ENCODE measurements at regions not wholly inside any gene's neighbourhood (a gene's known extent, or its start where the extent isn't known, plus 50 kb on each side); places are given as distances from the start of the nearest gene placed in this dataset.
"Not testable (repeated sequence)": the region's sequence is repeated elsewhere in the genome, so short reads cannot be mapped to it uniquely, and the experiment has no call there.

- CTCF ChIA-PET, result no interaction called here
- DNase-seq (ENCODE audit: extremely low spot score), result no peak
- POLR2A ChIA-PET, result no interaction called here
- TF ChIP-seq, protein P1, sequence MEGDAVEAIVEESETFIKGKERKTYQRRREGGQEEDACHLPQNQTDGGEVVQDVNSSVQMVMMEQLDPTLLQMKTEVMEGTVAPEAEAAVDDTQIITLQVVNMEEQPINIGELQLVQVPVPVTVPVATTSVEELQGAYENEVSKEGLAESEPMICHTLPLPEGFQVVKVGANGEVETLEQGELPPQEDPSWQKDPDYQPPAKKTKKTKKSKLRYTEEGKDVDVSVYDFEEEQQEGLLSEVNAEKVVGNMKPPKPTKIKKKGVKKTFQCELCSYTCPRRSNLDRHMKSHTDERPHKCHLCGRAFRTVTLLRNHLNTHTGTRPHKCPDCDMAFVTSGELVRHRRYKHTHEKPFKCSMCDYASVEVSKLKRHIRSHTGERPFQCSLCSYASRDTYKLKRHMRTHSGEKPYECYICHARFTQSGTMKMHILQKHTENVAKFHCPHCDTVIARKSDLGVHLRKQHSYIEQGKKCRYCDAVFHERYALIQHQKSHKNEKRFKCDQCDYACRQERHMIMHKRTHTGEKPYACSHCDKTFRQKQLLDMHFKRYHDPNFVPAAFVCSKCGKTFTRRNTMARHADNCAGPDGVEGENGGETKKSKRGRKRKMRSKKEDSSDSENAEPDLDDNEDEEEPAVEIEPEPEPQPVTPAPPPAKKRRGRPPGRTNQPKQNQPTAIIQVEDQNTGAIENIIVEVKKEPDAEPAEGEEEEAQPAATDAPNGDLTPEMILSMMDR (IDR thresholded peaks at IDR 0.05; ENCODE audit: control extremely low read depth, extremely low read depth, low read depth, missing control alignments), result no peak
These were observed 1523.9 kb downstream of the MAT2B start for GRCh38 chr5:165029099-165029870.

DNA sequence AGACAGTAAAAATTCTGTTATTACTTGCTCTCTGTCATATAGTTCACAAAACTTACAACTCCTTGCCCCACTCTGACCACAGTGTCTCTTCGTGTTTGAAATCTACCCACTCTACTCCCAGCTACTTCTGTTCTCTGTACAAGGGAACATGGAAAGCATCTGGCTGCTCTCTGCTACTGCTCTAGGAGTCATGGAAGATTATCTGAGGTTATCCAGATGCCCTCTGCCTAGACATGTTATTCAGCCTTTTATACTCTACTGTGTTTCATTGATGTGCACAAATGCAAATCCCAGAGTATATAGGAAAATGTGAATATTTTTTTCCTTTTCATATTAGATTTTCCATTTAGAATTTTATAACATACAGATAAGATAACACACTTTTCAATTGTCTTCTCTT lies 1525.6 kb downstream of the MAT2B start:
- ChIA-PET CTCF (no interaction called here), POLR2A (no interaction called here)
- DNase-seq (ENCODE audit: extremely low spot score), result no peak
- TF ChIP-seq, protein P1 (IDR thresholded peaks at IDR 0.05; ENCODE audit: control extremely low read depth, extremely low read depth, low read depth, missing control alignments), result no peak

GRCh38 chr5:165031371-165031770 lies 1526.0 kb downstream of the MAT2B start:
- DNase-seq (ENCODE audit: extremely low spot score), result no peak
- CTCF ChIA-PET, result no interaction called here
- TF ChIP-seq, protein P1 (IDR thresholded peaks at IDR 0.05; ENCODE audit: control extremely low read depth, extremely low read depth, low read depth, missing control alignments), result no peak
- POLR2A ChIA-PET, result no interaction called here

DNA sequence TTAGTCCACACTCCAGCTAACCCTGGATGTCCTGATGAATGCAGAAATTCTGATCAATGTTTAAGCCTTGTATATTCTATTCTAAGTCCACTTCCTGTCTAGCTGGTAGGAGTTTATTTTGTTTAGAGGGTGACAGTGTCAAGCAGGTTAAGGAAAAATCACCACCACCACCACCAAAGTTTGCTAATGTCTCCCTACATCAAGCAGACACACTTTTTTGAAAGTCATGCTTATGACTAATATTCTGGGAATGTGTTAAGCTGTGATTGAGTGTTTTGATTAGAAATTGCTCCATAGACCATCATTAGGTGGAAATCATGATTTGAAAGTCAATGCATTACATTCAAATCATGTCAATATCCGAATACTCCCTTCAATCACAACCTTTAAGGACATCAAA lies 1530.1 kb downstream of the MAT2B start:
- POLR2A ChIA-PET, result no interaction called here
- TF ChIP-seq, protein P1 (IDR thresholded peaks at IDR 0.05; ENCODE audit: control extremely low read depth, extremely low read depth, low read depth, missing control alignments), result no peak
- DNase-seq (ENCODE audit: extremely low spot score), result no peak
- CTCF ChIA-PET, result interaction anchor here (0.8 to 1.2 kb wide), 2 partner anchors 13 to 66 kb away, joined by 3 read pairs; no protein-coding TSS in a partner anchor

- DNase-seq (ENCODE audit: extremely low spot score), result no peak
- POLR2A ChIA-PET, result no interaction called here
- TF ChIP-seq, protein P1 (IDR thresholded peaks at IDR 0.05; ENCODE audit: control extremely low read depth, extremely low read depth, low read depth, missing control alignments), result no peak
- CTCF ChIA-PET, result no interaction called here
These were observed 1534.3 kb downstream of the MAT2B start for GRCh38 chr5:165039748-165040147.

DNA sequence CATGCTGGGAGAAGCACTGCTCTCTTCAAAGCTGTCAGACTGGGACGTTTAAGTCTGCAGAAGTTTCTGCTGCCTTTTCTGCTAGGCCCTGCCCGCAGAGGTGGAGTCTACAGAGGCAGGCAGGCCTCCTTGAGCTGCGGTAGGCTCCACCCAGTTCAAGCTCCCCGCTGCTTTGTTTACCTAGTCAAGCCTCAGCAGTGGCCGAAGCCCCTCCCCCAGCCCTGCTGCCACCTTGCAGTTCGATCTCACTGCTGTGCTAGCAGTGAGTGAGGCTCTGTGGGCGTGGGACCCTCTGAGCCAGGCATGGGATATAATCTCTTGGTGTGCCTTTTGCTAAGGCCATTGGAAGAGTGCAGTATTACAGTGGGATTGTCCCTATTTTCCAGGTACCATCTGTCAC lies 1540.5 kb downstream of the MAT2B start:
- DNase-seq (ENCODE audit: extremely low spot score); POLR2A ChIA-PET; CTCF ChIA-PET: not testable (repeated sequence)

DNA sequence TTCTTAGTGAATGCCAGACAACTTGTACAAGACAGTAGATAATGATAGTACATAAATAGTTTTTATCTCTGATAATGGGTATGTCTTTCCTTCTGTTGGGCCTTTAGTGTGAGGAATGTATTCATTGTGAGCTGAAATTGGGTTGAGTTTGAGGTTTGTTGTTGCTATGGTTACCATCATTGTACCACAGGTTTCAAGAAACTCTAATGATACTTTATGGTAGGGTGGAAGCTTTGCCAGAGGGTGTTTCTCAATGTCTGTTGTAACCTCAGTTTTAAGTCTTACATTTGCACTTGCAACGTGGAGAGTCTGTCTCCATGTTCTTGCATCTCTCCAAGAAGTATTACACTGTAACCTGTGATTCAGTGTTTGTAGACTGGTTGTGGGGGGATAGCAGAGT lies 1550.1 kb downstream of the MAT2B start:
- CTCF ChIA-PET, result interaction anchor here (1.7 kb wide), 1 partner anchor 32 kb away, joined by 4 read pairs; no protein-coding TSS in a partner anchor
- POLR2A ChIA-PET, result no interaction called here
- TF ChIP-seq, protein P1 (IDR thresholded peaks at IDR 0.05; ENCODE audit: control extremely low read depth, extremely low read depth, low read depth, missing control alignments), result no peak
- DNase-seq (ENCODE audit: extremely low spot score), result no peak

All from GM10248 (cell line).